Activated T-cell treated with anti-CD3 and anti-CD28 coated beads, Interleukin-2, amount 50 U/mL, for 24 hours (primary cell): ENCODE measurements at regions not wholly inside any gene's neighbourhood (a gene's known extent, or its start where the extent isn't known, plus 50 kb on each side); places are given as distances from the start of the nearest gene placed in this dataset.

Experiments used
- DNase-seq: peaks from one replicate; pipeline ENCODE4 v3.0.0-alpha.2; 2020
- H3K27ac Mint-ChIP-seq: 2 replicates; pipeline ENCODE4 v1.8.0; 2020; ENCODE audit warnings: mild to moderate bottlenecking, mixed read lengths
- H3K27me3 Mint-ChIP-seq: 2 replicates; pipeline ENCODE4 v1.8.0; 2020; ENCODE audit warnings: mixed read lengths
- H3K36me3 Mint-ChIP-seq: 2 replicates; pipeline ENCODE4 v1.8.0; 2020; ENCODE audit warnings: low read depth, mixed read lengths
- H3K4me1 Mint-ChIP-seq: 2 replicates; pipeline ENCODE4 v1.8.0; 2020; ENCODE audit warnings: low read depth, mixed read lengths
- H3K4me3 Mint-ChIP-seq: 2 replicates; pipeline ENCODE4 v1.8.0; 2020; ENCODE audit warnings: mild to moderate bottlenecking, moderate library complexity, mixed read lengths
- H3K9me3 Mint-ChIP-seq: 2 replicates; pipeline ENCODE4 v1.8.0; 2020; ENCODE audit warnings: mixed read lengths

DNA sequence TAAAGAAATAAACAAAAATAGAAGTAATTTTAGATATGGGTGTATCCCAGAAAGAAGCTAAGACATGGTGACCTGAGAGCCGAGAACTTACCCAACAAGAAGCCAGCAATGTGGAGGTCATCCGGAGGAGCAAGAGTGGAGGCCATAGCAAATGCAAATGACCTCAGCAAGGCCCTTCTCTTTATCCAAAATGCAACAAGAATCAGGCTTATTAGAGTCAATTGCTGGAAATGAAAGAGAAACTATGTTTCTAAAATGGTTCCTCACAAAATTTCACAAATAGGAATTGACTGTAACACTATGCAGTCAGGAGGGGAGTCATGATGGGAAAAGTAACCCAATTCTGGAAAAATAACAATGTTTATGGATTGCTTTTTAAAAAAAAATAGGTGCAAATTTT lies 90.4 kb downstream of the TNFAIP3 start:
- Mint-ChIP-seq H3K4me3 (no peak overlapping the region), H3K27me3 (no peaks in the 10 kb centered on the region), H3K4me1 (peaks cover 8% of the 10 kb centered on the region), H3K9me3 (no peaks in the 10 kb centered on the region), H3K27ac (no peak overlapping the region), H3K36me3 (no peaks in the 10 kb centered on the region)
- no peak for DNase-seq

DNA sequence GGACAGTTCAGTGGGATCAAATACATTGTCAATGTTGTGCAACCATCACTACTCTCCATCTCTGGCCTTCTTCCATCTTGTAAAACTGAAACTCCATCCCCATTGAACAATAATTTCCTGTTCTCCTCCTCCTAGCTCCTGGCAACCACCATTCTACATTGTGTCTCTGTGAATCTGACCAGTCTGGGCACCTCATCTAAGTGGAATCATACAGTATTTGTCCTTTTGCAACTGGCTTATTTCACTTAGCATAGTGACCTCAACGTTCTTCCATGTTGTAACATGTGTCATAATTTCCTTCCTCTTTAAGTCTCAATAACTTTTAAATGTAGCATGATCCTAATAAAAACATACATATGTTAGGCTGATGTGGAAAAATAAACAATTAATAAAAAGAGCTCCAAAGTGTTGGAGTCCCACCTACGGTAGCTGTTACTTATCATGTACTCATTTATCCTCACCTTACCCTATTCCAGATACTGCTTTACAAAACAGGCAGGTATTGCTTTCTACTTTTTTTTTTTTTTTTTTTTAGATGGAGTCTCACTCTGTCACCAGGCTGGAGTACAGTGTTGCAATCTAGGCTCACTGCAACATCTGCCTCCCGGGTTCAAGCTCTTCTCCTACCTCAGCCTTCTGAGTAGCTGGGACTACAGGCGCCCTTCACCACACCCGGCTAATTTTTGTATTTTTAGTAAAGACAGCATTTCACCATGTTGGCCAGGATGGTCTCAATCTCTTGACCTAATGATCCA lies 91.9 kb downstream of the TNFAIP3 start:
- Mint-ChIP-seq H3K27me3 (no peaks in the 10 kb centered on the region), H3K4me3 (no peak overlapping the region), H3K27ac (no peak overlapping the region), H3K9me3 (no peaks in the 10 kb centered on the region), H3K36me3 (no peaks in the 10 kb centered on the region), H3K4me1 (peaks cover 8% of the 10 kb centered on the region)
- DNase-seq, result no peak

DNA sequence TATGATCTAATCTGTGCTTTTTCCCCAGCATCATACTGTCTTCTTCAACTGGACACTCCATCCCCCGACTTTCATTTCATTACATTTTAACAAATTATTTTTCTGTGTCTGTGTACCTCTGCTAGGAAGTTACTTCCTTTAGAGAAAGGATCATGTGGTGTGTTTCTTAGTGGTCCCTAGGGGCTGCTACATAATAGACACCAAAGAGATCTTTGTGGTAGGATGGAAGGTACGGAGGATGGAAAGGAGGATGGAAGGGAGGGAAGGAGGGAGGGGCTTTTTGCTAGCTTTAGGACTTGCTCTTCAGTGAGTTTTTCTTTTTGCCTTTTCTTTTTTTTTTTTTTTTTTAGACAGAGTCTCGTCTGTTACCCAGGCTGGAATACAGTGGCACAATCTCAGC lies 95.7 kb downstream of the TNFAIP3 start:
- no peaks in the 10 kb centered on the region for H3K36me3 Mint-ChIP-seq
- H3K4me3 Mint-ChIP-seq, result no peak overlapping the region
- H3K4me1 Mint-ChIP-seq, result peaks cover 12% of the 10 kb centered on the region
- no peaks in the 10 kb centered on the region for H3K27me3 Mint-ChIP-seq
- no peak overlapping the region for H3K27ac Mint-ChIP-seq
- H3K9me3 Mint-ChIP-seq, result no peaks in the 10 kb centered on the region
- DNase-seq, result no peak

DNA sequence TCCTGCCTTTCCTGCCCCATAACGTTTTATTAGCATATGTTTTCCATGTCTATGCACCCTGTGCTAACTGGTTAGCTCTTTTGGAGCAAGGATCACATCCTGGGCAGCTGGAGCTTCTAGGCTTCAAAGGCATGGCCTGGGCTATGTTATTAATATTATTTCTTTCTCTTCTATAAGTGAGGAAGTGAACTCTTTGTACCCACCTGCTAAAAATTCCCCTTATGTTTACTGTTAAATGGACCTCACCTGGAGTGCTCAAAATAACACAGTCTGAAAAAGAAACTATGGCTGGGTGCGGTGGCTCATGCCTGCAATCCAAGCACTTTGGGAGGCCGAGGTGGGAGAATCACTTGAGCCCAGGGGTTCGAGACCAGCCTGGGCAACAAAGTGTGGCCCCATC lies 97.8 kb downstream of the TNFAIP3 start:
- Mint-ChIP-seq H3K9me3 (no peaks in the 10 kb centered on the region), H3K27ac (no peak overlapping the region), H3K4me1 (peaks cover 25% of the 10 kb centered on the region), H3K4me3 (no peak overlapping the region), H3K36me3 (no peaks in the 10 kb centered on the region), H3K27me3 (no peaks in the 10 kb centered on the region)
- no peak for DNase-seq

DNA sequence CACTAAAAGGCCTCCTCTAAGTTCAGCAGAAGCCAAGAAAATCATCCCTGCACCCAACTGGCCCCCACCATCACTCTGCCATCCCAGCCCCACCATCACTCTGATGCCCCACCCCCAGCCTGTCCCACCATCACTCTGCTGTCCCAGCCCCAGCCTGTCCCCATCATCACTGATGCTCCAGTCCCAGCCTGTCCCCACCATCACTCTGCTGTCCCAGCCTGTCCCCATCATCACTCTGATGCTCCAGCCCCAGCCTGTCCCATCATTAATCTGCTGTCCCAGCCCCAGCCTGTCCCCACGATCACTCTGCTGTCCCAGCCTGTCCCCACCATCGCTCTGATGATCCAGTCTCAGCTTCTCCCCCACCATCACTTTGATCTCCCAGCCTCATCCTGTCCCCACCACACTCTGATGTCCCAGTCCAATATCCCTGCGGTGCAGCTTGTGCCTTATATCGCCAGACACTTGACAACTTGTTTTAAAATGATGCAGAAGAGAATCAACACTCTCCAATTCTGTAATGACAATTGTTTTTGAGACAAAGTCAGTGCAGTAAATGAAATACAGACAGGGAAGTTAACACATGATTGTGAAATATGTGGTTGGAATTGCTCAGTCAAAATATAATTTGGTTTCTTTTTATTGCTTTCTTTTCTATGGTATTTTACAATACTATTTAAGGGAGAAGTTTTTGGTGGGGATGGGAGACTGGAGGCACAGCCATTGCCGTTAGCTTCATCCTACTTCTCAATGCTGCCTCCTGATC lies 100.8 kb downstream of the TNFAIP3 start:
- no peaks in the 10 kb centered on the region for H3K9me3 Mint-ChIP-seq
- H3K4me3 Mint-ChIP-seq, result no peak overlapping the region
- H3K27ac Mint-ChIP-seq, result peak overlapping the region; percentile 92
- H3K36me3 Mint-ChIP-seq, result no peaks in the 10 kb centered on the region
- H3K4me1 Mint-ChIP-seq, result peaks cover 54% of the 10 kb centered on the region
- H3K27me3 Mint-ChIP-seq, result no peaks in the 10 kb centered on the region
- no peak for DNase-seq

DNA sequence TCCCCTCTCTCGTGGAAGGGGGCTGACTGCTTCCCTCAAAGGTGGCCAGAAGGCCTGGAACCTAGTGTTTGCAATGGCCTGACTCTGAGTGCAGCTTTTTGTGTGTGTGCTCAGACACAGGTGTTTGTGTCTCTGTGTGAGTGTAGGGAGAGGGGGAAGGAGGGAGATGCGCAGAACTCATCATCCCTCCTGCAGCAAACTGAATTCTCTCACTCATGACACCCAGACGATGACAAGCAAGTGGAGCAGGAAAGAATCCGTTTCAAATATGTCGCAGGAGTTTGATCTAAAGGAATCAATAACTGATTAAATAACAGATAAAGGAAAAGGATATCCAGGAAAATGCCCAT lies 101.4 kb downstream of the TNFAIP3 start:
- Mint-ChIP-seq H3K4me3 (no peak overlapping the region), H3K36me3 (no peaks in the 10 kb centered on the region), H3K4me1 (peaks cover 57% of the 10 kb centered on the region), H3K27me3 (no peaks in the 10 kb centered on the region), H3K27ac (peak overlapping the region; percentile 92), H3K9me3 (no peaks in the 10 kb centered on the region)
- DNase-seq, result no peak

DNA sequence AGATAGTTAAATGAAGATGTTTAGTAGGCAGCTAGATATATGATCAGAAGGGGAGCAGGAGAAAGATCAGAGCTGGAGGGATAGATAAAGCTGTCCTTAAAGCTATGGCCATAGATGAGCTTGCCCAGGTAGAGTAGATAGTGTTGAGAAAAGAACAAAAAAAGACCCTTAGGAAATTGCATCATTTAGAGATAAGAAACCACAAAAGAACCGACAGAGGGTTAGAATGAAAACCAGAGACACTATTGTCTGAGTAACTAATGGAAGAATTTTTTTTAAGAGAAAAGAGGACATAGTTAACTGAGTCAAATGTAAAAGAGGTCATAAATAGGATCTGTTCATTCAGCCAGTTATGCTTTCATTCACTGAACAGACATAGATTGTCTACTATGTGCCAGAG lies 101.8 kb downstream of the TNFAIP3 start:
- peak overlapping the region; percentile 43 for H3K4me3 Mint-ChIP-seq
- no peaks in the 10 kb centered on the region for H3K9me3 Mint-ChIP-seq
- no peak for DNase-seq
- H3K27ac Mint-ChIP-seq, result peak overlapping the region; percentile 92
- H3K4me1 Mint-ChIP-seq, result peaks cover 61% of the 10 kb centered on the region
- no peaks in the 10 kb centered on the region for H3K36me3 Mint-ChIP-seq
- no peaks in the 10 kb centered on the region for H3K27me3 Mint-ChIP-seq

DNA sequence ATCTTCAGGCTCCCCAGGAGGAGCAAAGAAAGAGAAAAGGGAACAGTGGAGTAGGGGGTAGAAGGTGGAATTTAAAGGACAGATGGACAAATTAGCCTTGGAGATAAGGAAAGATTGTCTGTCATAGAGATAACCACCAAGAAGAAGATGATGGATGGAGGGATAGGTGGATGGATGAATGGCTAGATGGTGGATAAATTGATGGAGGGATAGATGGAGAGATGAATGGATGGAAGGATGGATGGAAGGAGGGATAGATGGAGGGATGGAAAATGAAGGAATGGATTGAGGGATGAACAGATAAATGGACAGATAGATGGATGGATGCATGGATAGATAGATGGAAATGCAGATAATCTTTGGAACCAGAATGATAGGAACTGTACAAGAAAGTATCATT lies 102.8 kb downstream of the TNFAIP3 start:
- Mint-ChIP-seq H3K36me3 (no peaks in the 10 kb centered on the region), H3K27ac (peak overlapping the region; percentile 92), H3K27me3 (no peaks in the 10 kb centered on the region), H3K4me3 (peak overlapping the region; percentile 43), H3K4me1 (peaks cover 71% of the 10 kb centered on the region), H3K9me3 (no peaks in the 10 kb centered on the region)
- DNase-seq, result no peak

DNA sequence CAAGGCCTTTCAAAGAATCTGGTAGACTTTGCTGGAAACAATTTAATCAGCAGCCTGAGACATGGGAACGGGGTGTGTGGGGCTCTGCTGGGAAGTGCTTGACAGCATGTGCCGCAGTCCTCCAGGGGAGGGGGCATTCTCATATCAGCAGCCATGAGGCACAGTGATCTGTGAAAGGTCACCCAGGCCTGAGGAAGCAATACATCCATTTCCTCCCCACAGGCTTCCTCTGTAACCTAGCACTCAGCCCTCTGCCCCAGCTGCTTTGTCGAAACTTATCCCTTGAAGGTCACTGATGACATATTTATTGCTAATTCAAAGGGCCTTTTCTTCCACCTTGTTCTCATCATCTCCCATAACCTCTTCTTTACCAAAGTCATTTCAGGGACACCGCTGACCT lies 103.3 kb downstream of the TNFAIP3 start:
- Mint-ChIP-seq H3K4me3 (no peak overlapping the region), H3K9me3 (no peaks in the 10 kb centered on the region), H3K36me3 (no peaks in the 10 kb centered on the region), H3K27ac (peak overlapping the region; percentile 92), H3K27me3 (no peaks in the 10 kb centered on the region), H3K4me1 (peaks cover 76% of the 10 kb centered on the region)
- DNase-seq, result peak; percentile 50

DNA sequence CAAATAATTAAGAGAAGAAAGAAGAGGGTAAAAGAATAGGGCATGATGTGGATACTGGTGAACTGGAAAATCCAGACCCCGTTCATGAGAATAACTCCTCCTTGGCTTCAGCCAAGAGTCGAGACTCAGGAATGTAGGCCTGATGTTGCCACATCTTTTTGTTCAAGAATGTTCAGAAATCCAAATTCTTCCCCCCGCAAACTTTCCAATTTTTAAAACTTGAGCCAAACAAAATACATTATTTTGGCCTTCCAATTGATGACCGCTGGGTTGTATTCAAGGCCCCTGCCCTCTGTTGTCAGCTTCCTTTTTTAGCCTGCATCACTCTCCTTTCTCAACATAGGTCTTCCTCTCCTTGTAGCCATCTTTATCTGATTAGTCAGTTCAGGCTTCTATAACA lies 106.1 kb downstream of the TNFAIP3 start:
- DNase-seq, result no peak
- Mint-ChIP-seq H3K27ac (no peak overlapping the region), H3K4me3 (no peak overlapping the region)

DNA sequence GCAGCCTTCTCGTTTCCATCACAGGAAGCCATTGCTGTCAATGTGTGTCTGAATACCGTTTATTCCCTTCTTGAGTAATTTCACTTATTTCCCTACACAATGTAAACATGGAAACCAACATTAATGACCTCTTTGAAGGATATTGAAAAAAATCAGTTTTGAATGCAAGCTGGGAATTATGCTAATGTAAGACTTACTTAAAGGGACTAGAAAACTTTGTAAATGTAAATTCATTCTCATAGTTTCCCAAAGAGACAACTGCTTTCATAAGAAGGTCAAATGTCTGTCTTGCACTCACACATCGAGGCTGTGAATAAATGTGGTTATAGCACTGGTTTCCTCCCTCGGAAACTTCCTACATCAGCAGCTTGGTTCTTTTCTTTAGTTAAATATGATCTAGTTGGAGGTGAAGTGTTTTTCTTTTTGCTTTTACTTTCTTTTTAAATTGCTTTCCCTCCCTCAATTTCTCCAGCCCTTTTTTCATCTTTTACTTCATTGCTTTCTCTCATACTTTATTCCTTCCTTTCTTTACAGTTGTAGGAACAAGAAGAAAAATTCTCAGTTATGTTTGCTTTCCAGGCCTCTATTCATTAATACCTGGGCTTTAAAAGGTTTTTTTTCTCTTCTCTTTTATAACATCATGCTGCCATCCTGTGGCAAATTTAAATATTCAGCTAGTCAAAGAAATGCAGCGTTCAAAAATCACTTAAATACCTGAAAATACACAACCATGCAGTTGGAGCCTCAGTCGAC lies 108.3 kb downstream of the TNFAIP3 start:
- Mint-ChIP-seq H3K9me3 (no peaks in the 10 kb centered on the region), H3K4me1 (peaks cover 80% of the 10 kb centered on the region), H3K4me3 (peak overlapping the region; percentile 74), H3K27ac (peak overlapping the region; percentile 91), H3K27me3 (no peaks in the 10 kb centered on the region), H3K36me3 (no peaks in the 10 kb centered on the region)
- no peak for DNase-seq

More for the DNA sequence above, 106.1 kb downstream of the TNFAIP3 start:
- Mint-ChIP-seq H3K4me1 (peaks cover 96% of the 10 kb centered on the region), H3K9me3 (no peaks in the 10 kb centered on the region), H3K36me3 (no peaks in the 10 kb centered on the region), H3K27me3 (no peaks in the 10 kb centered on the region)

DNA sequence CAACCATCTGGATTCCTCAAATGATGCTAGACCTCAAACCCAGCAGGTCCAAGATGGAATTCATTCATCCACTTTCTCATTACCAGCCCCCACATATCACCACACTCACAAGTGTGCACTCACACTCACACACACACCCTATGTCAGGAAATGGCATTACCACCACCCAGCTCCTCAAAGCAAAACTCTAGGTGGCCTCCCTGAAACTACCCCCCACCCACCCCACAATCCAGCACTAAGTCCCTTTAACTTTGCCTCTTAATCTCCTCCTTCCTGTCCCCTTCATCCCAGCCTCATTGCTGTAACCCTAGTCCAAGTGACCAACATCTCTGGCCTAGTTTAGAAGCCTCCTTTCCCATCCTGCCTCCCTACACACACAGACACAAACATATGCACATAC lies 109.4 kb downstream of the TNFAIP3 start:
- H3K27me3 Mint-ChIP-seq, result no peaks in the 10 kb centered on the region
- H3K9me3 Mint-ChIP-seq, result no peaks in the 10 kb centered on the region
- H3K27ac Mint-ChIP-seq, result peak overlapping the region; percentile 66
- no peaks in the 10 kb centered on the region for H3K36me3 Mint-ChIP-seq
- H3K4me3 Mint-ChIP-seq, result no peak overlapping the region
- peaks cover 69% of the 10 kb centered on the region for H3K4me1 Mint-ChIP-seq
- DNase-seq, result no peak

DNA sequence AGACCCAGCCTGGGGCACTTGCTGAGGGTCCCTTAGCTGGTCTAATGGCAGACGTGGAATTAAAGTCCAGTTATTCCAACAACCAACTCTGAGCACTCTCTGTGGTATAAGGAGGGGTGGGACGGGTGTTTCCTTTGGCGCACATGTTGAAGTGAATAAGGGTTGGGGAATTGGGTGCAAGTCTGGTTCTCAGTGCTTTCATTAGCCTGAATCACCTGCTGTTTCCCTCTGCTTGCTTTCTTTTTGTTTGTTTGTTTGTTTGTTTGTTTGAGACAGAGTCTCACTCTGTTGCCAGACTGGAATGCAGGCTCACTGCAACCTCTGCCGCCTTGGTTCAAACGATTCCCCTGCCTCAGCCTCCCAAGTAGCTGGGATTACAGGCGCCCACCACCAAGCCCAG lies 110.1 kb downstream of the TNFAIP3 start:
- H3K27me3 Mint-ChIP-seq, result no peaks in the 10 kb centered on the region
- H3K4me3 Mint-ChIP-seq, result no peak overlapping the region
- no peaks in the 10 kb centered on the region for H3K36me3 Mint-ChIP-seq
- no peaks in the 10 kb centered on the region for H3K9me3 Mint-ChIP-seq
- no peak for DNase-seq
- peaks cover 62% of the 10 kb centered on the region for H3K4me1 Mint-ChIP-seq
- H3K27ac Mint-ChIP-seq, result no peak overlapping the region

DNA sequence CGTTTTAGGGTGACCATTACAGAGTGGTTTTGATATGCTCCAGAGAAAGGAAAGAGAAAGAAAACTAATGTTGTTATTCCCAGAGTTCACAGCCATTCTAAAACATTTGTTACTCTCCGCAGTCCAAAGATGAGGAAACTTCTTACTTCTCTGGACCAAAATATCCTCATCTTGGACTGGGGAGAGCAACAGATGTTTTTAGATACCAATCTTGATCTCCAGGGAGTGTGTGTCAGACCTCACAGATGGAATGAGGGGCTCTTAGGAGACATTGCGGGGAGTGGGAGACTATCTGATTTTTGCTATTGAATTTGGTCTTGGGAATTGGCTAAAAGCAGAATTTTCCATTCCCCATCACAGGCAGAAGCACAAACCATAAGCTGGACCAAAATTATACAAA lies 110.8 kb downstream of the TNFAIP3 start:
- Mint-ChIP-seq H3K4me1 (peaks cover 62% of the 10 kb centered on the region), H3K4me3 (no peak overlapping the region)

More for the DNA sequence above, 110.8 kb downstream of the TNFAIP3 start:
- H3K27ac Mint-ChIP-seq, result peak overlapping the region; percentile 62
- no peaks in the 10 kb centered on the region for H3K27me3 Mint-ChIP-seq
- H3K9me3 Mint-ChIP-seq, result no peaks in the 10 kb centered on the region
- H3K36me3 Mint-ChIP-seq, result no peaks in the 10 kb centered on the region
- no peak for DNase-seq
